OCI-LY7 (cell line): ENCODE measurements at regions not wholly inside any gene's neighbourhood (a gene's known extent, or its start where the extent isn't known, plus 50 kb on each side); places are given as distances from the start of the nearest gene placed in this dataset.

ENCODE experiments used
- BruUV-seq: library from RNA; stranded (reverse); fragments of 400-500 nt; replicated peaks from 2 replicates; lab custom pipeline; 2021; lab: Mats Ljungman, UMichigan
- CTCF ChIA-PET: fragments of 300-600 bp; sonication (Branson Sonifier 250); formaldehyde crosslinking; loops from one replicate; lab custom pipeline; 2022; ENCODE audit warnings: antibody characterized with exemption; ENCODE audit not compliant: unreplicated experiment; lab: Charles Lee
- POLR2A ChIA-PET: fragments of 300-600 bp; sonication (Branson Sonifier 250); formaldehyde crosslinking; loops from one replicate; lab custom pipeline; 2022; ENCODE audit warnings: antibody characterized with exemption; lab: Charles Lee
- DNase-seq: peaks from one replicate; pipeline ENCODE4 v3.0.0-alpha.2; 2015; ENCODE audit warnings: low spot score
- H2AFZ ChIP-seq: fragments of 200-600 bp; sonication (generic), shearing (Covaris generic); 2 replicates; pipeline ENCODE4 v1.6.1; 2014; ENCODE audit warnings: mild to moderate bottlenecking, antibody characterized with exemption, low read length, moderate library complexity
- H3K27ac ChIP-seq: fragments of 200-600 bp; sonication (generic); 2 replicates; pipeline ENCODE4 v1.5.1; 2014; ENCODE audit warnings: mixed run types, low read depth, mild to moderate bottlenecking, moderate library complexity, low read length, inconsistent platforms; ENCODE audit not compliant: poor library complexity, severe bottlenecking
- H3K36me3 ChIP-seq: fragments of 200-600 bp; sonication (generic); 2 replicates; pipeline ENCODE4 v1.6.1; 2014; ENCODE audit warnings: mild to moderate bottlenecking, antibody characterized with exemption, low read length, moderate library complexity, mixed read lengths; ENCODE audit not compliant: insufficient read depth
- H3K4me1 ChIP-seq: fragments of 200-600 bp; sonication (generic); 2 replicates; pipeline ENCODE4 v1.5.1; 2014; ENCODE audit warnings: mild to moderate bottlenecking, low read length; ENCODE audit not compliant: insufficient read depth, poor library complexity, severe bottlenecking
- H3K4me2 ChIP-seq: fragments of 200-600 bp; sonication (generic); 2 replicates; pipeline ENCODE4 v1.6.1; 2014; ENCODE audit warnings: mild to moderate bottlenecking, low read length
- H3K4me3 ChIP-seq: fragments of 200-600 bp; sonication (generic); 2 replicates; pipeline ENCODE4 v1.5.1; 2014; ENCODE audit warnings: mild to moderate bottlenecking, low read depth, low read length; ENCODE audit not compliant: poor library complexity, severe bottlenecking
- H3K79me2 ChIP-seq: fragments of 200-600 bp; sonication (generic); 2 replicates; pipeline ENCODE4 v1.6.1; 2016; ENCODE audit warnings: low read depth, mild to moderate bottlenecking, low read length, moderate library complexity, mixed read lengths; ENCODE audit not compliant: insufficient read depth
- H3K9me2 ChIP-seq: fragments of 200-600 bp; sonication (generic); 2 replicates; pipeline ENCODE4 v1.6.1; 2016; ENCODE audit warnings: mild to moderate bottlenecking, low read length, mixed read lengths; ENCODE audit not compliant: insufficient read depth
- H3K9me3 ChIP-seq: fragments of 200-600 bp; sonication (generic); 2 replicates; pipeline ENCODE4 v1.6.1; 2014; ENCODE audit warnings: mild to moderate bottlenecking, mixed run types, low read length, mixed read lengths
- H4K20me1 ChIP-seq: fragments of 200-600 bp; sonication (generic); 2 replicates; pipeline ENCODE4 v1.6.1; 2014; ENCODE audit warnings: mild to moderate bottlenecking, antibody characterized with exemption, low read length, moderate library complexity, mixed read lengths; ENCODE audit not compliant: insufficient read depth
- EZH2phosphoT487 ChIP-seq: fragments of 200-600 bp; sonication (generic); IDR thresholded peaks from 2 replicates; pipeline ENCODE4 v1.6.1; 2018; ENCODE audit warnings: low read depth, borderline replicate concordance, mild to moderate bottlenecking, mixed run types, antibody characterized with exemption, low read length, moderate library complexity, mixed read lengths
- intact Hi-C: fragments of 100-400 bp; cut with micrococcal nuclease; formaldehyde crosslinking; loops from one replicate; pipeline ENCODE4 v1.10.0; 2022; ENCODE audit not compliant: unreplicated experiment
- TF ChIP-seq, protein P1 (sequence below): fragments of 200-600 bp; sonication (generic); conservative IDR thresholded peaks from 2 replicates; pipeline ENCODE4 v1.5.1; 2014; ENCODE audit warnings: mild to moderate bottlenecking, antibody characterized with exemption, low read length, moderate library complexity, mixed read lengths

DNA sequence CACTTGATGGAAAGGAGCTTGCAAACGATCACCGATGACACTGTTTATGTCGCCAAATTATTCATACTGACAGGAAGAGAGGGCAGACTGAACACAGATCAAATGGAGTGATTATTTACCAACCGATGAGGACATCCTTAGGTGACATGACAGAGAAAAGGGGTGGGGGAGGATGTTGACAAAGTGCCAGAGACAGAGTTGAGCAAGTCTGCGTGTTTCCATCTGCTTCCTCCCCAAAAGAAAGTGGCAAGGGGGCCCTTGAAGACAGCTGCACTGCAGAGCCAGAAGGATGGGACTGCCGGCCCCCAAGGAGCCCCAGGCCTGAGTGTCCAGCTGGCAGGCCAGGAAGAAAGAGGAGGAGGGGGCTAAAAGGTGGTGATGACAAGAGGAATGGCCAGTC, 191.0 kb upstream of the RPL38 start:
- TF ChIP-seq EZH2phosphoT487: no peak
- TF ChIP-seq, protein P1, sequence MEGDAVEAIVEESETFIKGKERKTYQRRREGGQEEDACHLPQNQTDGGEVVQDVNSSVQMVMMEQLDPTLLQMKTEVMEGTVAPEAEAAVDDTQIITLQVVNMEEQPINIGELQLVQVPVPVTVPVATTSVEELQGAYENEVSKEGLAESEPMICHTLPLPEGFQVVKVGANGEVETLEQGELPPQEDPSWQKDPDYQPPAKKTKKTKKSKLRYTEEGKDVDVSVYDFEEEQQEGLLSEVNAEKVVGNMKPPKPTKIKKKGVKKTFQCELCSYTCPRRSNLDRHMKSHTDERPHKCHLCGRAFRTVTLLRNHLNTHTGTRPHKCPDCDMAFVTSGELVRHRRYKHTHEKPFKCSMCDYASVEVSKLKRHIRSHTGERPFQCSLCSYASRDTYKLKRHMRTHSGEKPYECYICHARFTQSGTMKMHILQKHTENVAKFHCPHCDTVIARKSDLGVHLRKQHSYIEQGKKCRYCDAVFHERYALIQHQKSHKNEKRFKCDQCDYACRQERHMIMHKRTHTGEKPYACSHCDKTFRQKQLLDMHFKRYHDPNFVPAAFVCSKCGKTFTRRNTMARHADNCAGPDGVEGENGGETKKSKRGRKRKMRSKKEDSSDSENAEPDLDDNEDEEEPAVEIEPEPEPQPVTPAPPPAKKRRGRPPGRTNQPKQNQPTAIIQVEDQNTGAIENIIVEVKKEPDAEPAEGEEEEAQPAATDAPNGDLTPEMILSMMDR: no peak
- no peaks in the 10 kb centered on the region for H3K4me1 ChIP-seq
- H3K4me3 ChIP-seq: no peak overlapping the region
- intact Hi-C loops: no loop called here
- H3K79me2 ChIP-seq: no peaks in the 10 kb centered on the region
- CTCF ChIA-PET: no interaction called here
- DNase-seq: no peak
- no peaks in the 10 kb centered on the region for H3K36me3 ChIP-seq
- no peak overlapping the region for H3K4me2 ChIP-seq
- H2AFZ ChIP-seq: no peak overlapping the region
- no peaks in the 10 kb centered on the region for H4K20me1 ChIP-seq
- no peak overlapping the region for H3K27ac ChIP-seq
- H3K9me2 ChIP-seq: no peaks in the 10 kb centered on the region
- BruUV-seq: no TSS peak
- POLR2A ChIA-PET: interaction anchor here (0.7 to 1.0 kb wide), 2 partner anchors 13 to 116 kb away, joined by 3 read pairs; no protein-coding TSS in a partner anchor
- no peaks in the 10 kb centered on the region for H3K9me3 ChIP-seq

DNA sequence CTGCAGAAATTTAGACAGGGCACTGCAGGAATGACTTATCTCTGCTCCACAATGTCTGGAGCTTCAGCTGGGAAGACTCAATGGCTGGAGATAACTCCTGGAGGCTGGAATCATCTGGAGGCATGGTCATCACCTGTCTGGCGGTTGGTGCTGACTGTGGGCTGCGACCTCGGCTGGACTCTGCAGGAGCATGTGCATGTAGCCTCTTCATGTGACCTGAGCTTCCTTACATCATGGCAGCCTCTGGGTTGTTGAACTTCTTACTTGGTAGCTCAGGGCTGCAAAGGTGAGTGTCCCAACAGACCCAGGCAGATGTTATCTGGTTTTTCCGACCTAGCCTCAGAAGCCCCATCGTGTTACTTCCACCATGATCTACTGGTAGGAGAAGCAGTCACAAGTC, 188.2 kb upstream of the RPL38 start:
- Histone ChIP-seq H2AFZ (no peak overlapping the region), H3K4me3 (no peak overlapping the region), H3K36me3 (no peaks in the 10 kb centered on the region), H3K4me2 (no peak overlapping the region), H3K4me1 (no peaks in the 10 kb centered on the region), H3K27ac (no peak overlapping the region), H3K9me3 (no peaks in the 10 kb centered on the region), H4K20me1 (no peaks in the 10 kb centered on the region), H3K9me2 (no peaks in the 10 kb centered on the region), H3K79me2 (no peaks in the 10 kb centered on the region)
- no peak for DNase-seq
- intact Hi-C loops: no loop called here
- POLR2A ChIA-PET: interaction anchor here (1.3 kb wide), 1 partner anchor 10 kb away, joined by 3 read pairs; no protein-coding TSS in a partner anchor
- BruUV-seq: no TSS peak
- TF ChIP-seq, protein P1: no peak
- TF ChIP-seq EZH2phosphoT487: no peak
- CTCF ChIA-PET: no interaction called here

DNA sequence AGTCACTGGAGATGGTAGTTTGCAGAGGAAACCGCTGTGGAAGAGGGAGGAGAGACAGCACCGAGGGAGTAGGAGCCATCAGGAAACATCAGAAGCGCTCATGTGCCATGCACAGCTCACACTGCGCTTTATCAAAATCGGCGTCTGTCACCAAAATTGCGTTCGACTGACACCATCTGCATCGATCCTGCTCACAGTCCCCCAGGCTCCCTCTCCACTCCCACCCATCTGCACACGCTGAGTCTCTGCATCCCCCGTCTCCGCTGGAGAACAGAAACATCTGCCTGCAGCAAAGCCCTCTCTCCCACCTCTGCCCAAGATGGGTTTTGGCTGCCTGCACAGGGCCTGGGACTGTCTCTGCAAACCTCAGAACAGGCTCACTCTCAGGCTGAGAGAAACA, 187.5 kb upstream of the RPL38 start:
- Histone ChIP-seq H2AFZ (no peak overlapping the region), H3K27ac (no peak overlapping the region), H3K79me2 (no peaks in the 10 kb centered on the region), H3K4me1 (no peaks in the 10 kb centered on the region), H3K36me3 (no peaks in the 10 kb centered on the region), H3K4me3 (no peak overlapping the region), H3K9me3 (no peaks in the 10 kb centered on the region), H3K4me2 (no peak overlapping the region), H3K9me2 (no peaks in the 10 kb centered on the region), H4K20me1 (no peaks in the 10 kb centered on the region)
- BruUV-seq: no TSS peak
- POLR2A ChIA-PET: interaction anchor here (1.3 kb wide), 1 partner anchor 10 kb away, joined by 3 read pairs; no protein-coding TSS in a partner anchor
- intact Hi-C loops: no loop called here
- TF ChIP-seq, protein P1: no peak
- no peak for TF ChIP-seq EZH2phosphoT487
- CTCF ChIA-PET: no interaction called here
- DNase-seq: no peak
